HG02840 (cell line): ENCODE measurements at regions not wholly inside any gene's neighbourhood (a gene's known extent, or its start where the extent isn't known, plus 50 kb on each side); places are given as distances from the start of the nearest gene placed in this dataset.
"Not testable (repeated sequence)": the region's sequence is repeated elsewhere in the genome, so short reads cannot be mapped to it uniquely, and the experiment has no call there.

ENCODE experiments used
- ATAC-seq: cut with Tn5 transposase; IDR thresholded peaks from one replicate; pipeline ENCODE4 v1.9.1; 2021; ENCODE audit warnings: mild to moderate bottlenecking, moderate library complexity, moderate number of reproducible peaks; ENCODE audit not compliant: unreplicated experiment, low FRiP score

DNA sequence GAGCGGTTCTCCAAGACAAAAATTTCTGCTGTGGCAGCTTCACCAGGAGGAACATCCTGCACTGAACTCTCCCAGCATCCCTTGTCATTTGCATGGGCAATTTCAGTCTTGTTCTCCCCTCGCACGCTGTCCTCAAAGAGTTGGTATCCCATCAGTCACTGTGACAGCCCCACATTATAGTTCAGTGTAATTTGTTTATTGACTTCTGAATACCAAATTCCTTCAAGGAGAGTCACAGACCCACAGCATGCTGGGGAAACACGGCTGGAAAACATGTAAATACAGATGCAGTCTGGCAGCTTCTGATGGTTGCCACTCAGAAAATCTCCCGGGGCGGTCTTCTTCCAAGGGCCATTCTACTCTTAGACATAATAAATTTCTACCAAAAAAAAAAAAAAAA lies 151.0 kb upstream of the NEBL start:
- no peak for ATAC-seq

DNA sequence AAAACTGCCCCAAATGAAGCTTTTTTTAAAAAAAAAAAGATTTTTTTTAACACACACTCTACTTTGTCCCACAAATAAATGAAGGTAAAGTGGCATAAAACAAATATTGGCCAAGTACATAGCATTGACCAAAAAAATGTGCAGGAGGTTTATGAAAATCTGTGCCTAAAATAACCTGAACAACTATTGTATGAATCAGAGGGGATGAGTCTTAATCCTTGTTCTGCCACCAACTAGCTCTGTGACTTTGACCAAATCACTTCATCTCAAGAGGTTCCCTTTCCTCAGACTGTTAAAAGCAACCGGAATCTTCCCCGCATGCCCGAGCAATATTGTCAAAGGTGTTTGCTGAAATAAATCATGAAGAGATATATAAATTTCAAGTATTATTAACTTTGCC lies 150.4 kb upstream of the NEBL start:
- ATAC-seq: no peak

GRCh38 chr10:21047096-21047495 lies 150.0 kb upstream of the NEBL start:
- ATAC-seq: no peak

DNA sequence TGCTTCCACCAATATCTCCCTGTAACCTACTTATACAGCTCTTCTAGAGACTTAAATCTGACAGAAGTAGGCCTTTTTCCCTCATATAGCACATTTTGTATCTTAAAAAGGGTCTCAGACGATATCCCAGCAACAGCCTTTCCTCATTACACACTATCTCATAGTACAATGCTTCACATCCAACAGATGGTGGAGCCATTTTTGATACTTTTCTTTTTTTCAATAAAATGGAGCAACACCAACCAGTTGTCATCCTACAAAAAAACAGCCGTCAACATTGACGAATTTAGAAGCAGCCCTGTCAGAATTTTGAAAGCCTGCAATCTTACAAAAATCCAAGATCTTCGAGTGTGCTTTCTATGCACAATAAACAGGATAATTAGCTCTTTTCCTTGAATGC lies 145.9 kb upstream of the NEBL start:
- no peak for ATAC-seq

GRCh38 chr10:21042536-21042935 lies 145.4 kb upstream of the NEBL start:
- ATAC-seq: no peak

DNA sequence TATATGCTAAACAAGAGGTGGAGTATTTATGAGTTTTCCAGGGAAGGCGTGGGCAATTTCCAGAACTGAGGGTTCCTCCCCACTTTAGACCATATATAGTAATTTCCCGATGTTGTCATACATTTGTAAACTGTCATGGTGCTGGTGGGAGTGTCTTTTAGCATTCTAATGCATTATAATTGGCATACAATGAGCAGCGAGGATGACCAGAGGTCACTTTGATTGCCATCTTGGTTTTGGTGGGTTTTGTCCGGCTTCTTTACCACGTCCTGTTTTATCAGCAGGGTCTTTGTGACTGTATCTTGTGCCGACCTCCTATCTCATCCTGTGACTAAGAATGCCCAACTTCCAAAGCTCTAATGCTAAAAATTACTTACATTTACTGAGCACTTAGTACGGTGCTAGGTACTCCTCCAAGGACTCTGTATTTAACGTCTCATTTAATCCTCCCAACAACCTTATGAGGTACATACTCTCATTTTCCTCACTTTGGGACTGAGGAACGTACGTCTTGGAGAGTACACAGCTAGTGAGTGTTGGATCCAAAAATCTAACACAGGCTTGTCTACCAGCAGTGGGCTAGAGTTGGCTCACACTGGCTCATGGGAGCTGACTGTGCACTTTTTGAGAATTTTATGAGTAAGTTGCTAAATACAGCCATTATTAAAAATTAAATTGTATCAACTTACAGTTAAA lies 144.8 kb upstream of the NEBL start:
- ATAC-seq: no peak

- no peak for ATAC-seq
Observed at GRCh38 chr10:21039721-21040120, 142.6 kb upstream of the NEBL start.

- no peak for ATAC-seq
Observed at GRCh38 chr10:21036757-21037156, 139.6 kb upstream of the NEBL start.

- not testable (repeated sequence) for ATAC-seq
Observed at GRCh38 chr10:21034770-21035169, 137.7 kb upstream of the NEBL start.

GRCh38 chr10:21034241-21034640 lies 137.1 kb upstream of the NEBL start:
- no peak for ATAC-seq

- ATAC-seq: no peak
Observed at GRCh38 chr10:21032587-21033319, 135.6 kb upstream of the NEBL start.

- no peak for ATAC-seq
Observed at GRCh38 chr10:21031232-21031795, 134.2 kb upstream of the NEBL start.

DNA sequence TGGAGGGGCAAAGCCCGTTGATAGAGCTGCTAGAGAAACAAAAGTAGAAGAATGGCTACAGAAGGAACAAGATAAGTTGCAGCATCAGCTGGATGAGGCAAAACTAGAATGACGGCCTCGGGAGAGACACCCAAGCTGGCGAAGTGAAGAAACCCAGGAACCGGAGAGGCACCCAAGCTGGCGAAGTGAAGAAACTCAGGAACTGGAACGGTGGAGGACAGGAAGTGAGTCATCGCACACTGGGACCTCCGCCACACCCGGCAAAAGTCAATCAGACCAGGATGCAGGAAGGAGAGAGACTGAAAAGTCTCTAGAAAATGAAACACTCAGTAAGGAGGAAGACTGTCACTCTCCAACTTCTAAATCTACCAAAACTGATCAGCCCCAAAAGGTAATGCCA lies 133.0 kb upstream of the NEBL start:
- no peak for ATAC-seq

- ATAC-seq: no peak
Observed at GRCh38 chr10:21022821-21023220, 125.7 kb upstream of the NEBL start.

DNA sequence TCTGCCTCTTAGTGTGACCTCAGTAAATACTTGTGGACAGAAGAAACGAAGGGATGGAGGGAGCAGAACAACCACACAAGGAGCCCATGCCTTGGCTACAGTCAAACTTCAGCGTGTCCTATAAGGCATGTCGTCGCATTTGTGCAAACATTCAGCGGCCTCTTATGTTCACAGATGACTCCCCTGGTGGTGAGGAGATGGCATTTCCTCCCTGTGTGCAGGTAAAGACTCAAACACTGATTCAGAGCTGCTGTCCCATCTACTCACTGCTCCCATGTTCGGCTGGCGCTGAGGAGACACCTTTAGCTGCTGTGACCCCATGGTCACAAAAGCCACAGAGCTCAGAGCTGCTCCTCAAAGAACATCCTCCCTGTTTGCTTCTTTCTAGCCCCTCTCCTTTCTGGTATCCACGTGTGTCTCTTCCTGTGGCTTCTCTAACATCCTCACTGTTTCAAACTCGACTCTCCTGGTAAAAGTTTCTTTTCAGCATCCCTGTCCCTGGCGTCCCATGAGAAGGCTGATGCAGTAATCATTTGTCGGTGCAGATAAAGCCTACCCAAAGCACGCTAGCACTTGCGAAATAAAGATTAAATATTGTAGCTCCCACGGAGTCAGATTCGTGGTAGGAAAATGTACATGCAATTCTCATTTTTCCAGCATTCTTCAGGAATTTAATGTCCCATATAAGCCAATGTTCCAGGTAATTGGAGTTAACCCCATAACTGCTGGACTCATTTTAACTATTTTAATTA lies 124.9 kb upstream of the NEBL start:
- ATAC-seq: no peak

- no peak for ATAC-seq
Observed at GRCh38 chr10:21021231-21021630, 124.1 kb upstream of the NEBL start.

DNA sequence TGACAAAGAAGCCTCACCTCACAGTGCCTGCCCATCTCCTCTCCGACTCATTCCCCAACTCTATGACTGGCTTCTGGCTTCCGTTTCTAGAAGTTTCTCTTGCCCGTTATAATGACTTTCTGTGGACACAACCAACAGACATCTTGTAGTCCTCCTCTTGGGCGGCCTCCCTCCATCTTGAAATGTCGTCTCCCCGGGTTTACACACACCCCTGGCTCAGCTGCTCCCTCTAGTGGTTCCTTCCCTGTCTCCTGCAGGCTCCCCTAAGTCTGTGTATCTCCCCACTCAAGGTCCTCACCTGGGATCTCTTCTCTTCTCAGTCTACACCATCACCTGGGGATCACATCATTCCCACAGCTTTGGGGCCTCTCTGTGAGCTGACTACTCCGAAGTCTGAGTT lies 123.4 kb upstream of the NEBL start:
- ATAC-seq: no peak

DNA sequence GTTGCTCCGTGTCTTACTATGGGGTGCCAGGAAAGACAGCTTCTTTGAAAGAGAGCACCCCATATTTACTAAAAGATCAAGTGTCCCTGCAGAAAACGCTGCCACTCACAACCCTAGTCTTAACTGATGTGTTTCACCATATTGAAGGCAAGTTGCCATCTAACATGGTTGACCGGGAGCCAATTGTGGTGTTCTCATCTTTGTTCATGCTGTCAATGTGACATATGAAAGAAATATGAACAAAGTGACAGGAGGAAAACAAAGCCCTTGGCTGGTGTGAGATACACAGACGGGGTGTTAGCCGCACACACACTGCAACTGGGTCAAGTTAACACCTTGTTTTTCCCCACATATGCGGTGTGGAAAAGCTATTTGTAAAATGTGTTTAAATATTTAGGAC lies 122.3 kb upstream of the NEBL start:
- ATAC-seq: no peak

GRCh38 chr10:21015851-21016250 lies 118.7 kb upstream of the NEBL start:
- ATAC-seq: no peak

GRCh38 chr10:21014141-21014540 lies 117.0 kb upstream of the NEBL start:
- ATAC-seq: no peak

DNA sequence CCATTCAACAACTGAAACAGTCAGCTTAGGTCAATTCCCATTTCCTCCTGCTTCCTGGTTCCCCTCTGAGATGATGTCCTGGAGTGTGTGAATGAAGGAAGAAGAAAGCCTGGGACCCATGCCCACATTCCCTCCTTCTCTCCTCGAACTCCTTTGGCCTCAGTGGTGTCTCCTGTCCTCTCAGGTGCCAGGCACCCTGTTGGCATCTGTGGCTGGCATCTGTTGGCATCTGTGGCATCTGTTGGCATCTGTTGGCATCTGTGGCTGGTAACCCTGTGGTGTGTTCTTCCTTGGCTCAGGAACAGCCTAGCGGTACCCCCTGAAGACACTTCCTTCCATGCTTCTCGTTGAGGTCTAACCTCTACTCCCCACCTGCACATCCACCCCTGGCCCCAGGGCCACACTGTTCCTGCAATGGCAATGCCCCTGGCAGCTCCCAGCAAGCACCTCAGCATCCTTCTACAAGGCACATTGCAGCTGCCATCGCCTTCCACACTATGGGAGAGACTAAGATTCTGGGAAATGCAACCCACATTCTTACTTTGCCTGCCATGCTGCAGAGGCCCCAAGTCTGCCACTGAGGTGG lies 114.4 kb upstream of the NEBL start:
- no peak for ATAC-seq
